Effector CD4-positive, alpha-beta T cell (primary cell): ENCODE measurements at regions not wholly inside any gene's neighbourhood (a gene's known extent, or its start where the extent isn't known, plus 50 kb on each side); places are given as distances from the start of the nearest gene placed in this dataset.
"Not testable (repeated sequence)": the region's sequence is repeated elsewhere in the genome, so short reads cannot be mapped to it uniquely, and the experiment has no call there.

Experiments used
- DNase-seq: peaks from one replicate; pipeline ENCODE4 v3.0.0-alpha.2; 2020

- DNase-seq: not testable (repeated sequence)
Measured at GRCh38 chr2:111596808-111597705, 286.9 kb downstream of the ANAPC1 start.

DNA sequence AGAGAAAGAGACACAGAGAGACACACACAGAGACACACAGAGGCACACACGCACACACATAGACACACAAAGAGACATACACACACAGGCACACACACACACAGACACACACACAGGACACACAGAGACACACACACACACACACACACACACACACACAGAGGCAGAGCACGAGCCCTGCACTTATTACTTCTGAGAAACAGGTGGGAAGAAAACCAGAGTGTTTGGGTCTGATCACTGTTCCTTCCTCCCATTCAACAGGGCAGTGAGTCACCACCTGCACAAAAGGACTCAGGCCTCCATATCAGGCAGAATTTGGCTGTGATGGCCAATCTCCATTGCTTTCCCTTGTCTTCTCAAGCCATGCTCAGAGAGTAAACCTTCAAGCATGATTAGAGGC lies 285.0 kb downstream of the ANAPC1 start:
- DNase-seq: not testable (repeated sequence)

- DNase-seq: not testable (repeated sequence)
Measured at GRCh38 chr2:111602259-111602658, 281.7 kb downstream of the ANAPC1 start.

DNA sequence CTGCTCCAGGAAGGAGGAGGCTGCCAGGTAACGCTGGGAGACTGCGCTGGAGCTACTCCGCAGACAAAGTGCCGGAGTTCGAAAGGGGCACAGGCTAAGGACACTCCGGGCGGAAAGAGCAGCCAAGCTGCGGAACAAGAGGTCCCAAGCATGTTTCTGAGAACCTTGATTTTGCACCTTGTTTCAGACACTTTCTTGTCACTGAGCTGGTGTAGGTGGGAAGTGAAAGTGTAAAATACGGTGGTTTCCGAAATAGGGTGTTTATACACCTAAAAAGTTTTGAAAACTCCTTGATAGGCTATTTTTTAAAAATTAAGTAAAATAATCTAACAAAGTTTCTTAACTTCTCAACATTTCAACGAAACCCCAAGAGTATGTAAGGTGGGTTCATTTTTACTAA lies 278.2 kb downstream of the ANAPC1 start:
- not testable (repeated sequence) for DNase-seq

GRCh38 chr2:111606632-111607031 lies 277.4 kb downstream of the ANAPC1 start:
- not testable (repeated sequence) for DNase-seq

- DNase-seq: not testable (repeated sequence)
Measured at GRCh38 chr2:111609146-111609844, 274.7 kb downstream of the ANAPC1 start.

- DNase-seq: not testable (repeated sequence)
Measured at GRCh38 chr2:111610035-111610434, 274.0 kb downstream of the ANAPC1 start.

GRCh38 chr2:111616651-111617218 lies 267.3 kb downstream of the ANAPC1 start:
- no peak for DNase-seq

GRCh38 chr2:111617299-111618225 lies 266.4 kb downstream of the ANAPC1 start:
- no peak for DNase-seq

DNA sequence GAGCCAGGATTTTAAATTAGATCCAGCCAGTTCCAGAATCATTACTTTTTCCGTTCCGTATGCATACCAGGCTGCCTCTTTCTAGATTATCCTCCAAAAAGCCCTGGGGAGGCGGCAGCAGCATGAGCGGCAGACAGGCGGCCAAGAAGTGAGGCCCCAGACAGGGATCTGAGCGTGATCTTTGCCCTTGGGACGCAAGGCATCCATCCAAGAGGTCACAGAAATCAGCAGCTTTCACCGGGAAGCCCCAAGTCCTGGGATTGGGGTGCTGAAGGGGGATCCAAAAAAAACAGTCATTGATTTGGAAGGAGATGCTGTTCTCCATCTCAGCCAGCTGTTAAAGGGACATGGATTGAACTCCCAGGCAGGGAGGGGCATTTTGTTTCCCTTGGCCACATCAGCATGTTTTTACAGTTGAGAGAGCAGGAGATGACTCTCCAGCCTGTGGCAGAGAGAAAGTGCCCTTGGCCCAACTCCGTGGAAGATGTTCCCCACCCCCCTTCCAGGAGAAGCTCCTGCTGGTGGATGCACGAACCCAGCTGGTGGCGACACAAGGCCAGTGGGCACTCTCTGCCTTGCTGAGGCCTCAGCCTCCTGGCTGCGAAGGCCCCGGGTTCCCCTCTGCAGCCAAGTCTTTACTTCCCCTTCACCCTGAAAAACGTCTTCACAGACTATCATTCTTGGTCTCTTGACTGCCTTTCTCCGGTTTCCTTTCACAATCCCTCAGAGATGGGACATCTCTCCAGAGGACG lies 265.6 kb downstream of the ANAPC1 start:
- no peak for DNase-seq

DNA sequence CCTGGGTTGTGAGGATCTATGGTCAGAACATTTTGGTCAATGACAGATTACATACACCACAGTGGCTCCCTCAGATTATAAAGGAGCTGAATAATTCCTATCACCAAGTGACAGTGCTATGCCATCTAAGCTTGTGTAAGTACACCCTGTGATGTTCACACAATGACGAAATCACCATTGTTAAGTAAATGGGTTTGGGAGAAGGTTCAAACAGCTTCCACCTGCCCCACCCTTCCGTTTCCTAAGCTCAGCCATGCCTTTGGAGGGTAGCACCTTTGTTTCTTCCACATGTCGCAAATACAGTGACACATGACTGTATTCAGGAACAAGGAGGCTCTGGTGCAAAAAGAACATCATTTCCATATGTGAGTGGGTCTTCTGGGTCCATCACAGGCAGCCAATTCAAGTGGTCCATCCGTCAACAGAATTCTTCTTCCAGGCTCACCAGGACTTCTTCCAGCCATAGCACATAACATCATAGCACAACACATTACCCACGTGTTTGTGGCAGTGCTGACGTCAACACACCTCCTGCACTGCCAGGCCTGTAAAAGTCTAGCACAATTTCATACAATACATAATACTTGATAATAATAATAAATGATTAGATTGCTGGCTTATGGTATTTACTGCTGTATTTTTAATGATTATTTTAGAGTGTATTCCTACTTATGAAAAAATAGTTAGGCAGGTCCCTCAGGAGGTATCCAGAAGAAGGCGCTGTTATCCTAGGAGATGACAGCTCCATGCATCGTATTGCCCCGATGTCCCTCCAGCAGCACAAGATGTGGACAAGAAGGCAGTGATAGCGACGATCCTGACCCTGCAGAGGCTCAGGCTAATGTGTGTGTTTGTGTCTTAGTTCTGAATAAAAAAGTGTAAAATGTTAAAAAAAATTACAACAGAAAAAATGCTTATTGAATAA lies 264.8 kb downstream of the ANAPC1 start:
- no peak for DNase-seq

DNA sequence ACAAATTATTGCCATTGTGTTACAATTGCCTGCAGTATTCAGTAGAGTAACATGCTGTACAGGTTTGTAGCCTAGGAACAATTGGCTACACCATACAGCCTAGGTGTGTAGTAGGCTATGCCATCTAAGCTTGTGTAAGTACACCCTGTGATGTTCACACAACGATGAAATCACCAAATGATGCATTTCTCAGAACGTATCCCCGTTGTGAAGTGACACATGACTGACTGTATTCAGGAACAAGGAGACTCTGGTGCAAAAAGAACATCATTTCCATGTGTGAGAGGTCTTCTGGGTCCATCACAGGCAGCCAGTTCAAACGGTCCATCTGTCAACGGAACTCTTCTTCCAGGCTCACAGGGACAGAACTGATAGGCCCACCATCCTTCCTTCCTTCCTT lies 263.7 kb downstream of the ANAPC1 start:
- no peak for DNase-seq

GRCh38 chr2:111622859-111623258 lies 261.1 kb downstream of the ANAPC1 start:
- DNase-seq: no peak

DNA sequence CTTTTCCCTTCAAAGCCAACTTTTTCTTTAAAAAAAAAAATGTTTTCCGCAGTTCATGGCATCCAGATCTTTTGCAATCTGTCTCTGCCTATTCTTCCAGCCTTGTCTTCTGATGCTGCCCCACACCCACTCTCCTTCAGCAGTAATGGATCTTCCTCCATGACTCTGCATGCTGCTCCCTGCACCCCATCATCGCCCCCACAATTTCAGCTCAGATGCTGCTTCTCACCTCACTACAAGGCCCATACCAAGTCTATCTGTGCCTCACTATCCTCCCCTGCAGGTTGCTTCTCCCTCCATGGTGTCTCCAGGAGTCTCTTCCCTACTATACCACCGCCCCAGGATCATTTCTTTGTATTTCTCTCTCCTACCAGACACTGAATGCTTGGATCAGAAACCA lies 260.6 kb downstream of the ANAPC1 start:
- no peak for DNase-seq

DNA sequence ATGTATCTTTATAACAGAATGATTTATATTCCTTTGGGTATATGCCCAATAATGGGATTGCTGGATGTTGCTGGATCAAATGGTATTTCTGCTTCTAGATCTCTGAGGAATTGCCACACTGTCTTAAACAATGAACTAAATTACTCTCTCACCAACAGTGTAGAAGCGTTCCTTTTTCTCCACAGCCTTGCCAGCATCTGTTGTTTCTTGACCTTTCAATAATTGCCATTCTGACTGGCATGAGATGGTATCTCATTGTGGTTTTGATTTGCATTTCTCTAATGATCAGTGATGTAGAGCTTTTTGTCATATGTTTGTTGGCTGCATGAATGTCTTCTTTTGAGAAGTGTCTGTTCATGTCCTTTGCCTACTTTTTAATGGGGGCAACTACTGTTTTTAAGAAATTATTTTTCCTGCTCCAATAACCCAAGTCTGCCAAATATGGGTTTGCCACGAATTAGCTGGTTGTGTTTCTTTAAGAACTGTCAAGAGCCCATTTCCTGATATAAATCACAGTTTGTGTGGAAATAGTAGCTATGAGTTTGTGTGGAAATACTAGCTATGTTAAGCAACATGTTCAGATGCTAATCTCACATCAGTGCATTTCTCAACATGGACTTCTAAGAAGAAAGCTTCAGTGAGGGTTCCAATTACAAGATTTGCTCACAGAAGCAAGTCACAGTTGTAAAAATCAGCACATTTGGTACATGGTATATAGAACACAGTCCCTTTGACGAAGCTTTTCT lies 259.4 kb downstream of the ANAPC1 start:
- no peak for DNase-seq

DNA sequence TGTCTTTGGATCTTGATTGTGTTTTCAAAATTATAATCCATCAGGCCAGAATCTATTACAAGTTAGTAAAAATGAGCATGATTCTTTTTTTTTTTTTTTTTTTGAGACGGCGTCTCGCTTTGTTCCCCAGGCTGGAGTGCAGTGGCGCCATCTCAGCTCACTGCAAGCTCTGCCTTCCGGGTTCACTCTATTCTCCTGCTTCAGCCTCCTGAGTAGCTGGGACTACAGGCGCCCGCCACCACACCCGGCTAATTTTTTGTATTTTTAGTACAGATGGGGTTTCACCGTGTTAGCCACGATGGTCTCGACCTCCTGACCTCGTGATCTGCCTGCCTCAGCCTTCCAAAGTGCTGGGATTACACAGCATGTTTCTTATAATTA lies 258.8 kb downstream of the ANAPC1 start:
- not testable (repeated sequence) for DNase-seq

DNA sequence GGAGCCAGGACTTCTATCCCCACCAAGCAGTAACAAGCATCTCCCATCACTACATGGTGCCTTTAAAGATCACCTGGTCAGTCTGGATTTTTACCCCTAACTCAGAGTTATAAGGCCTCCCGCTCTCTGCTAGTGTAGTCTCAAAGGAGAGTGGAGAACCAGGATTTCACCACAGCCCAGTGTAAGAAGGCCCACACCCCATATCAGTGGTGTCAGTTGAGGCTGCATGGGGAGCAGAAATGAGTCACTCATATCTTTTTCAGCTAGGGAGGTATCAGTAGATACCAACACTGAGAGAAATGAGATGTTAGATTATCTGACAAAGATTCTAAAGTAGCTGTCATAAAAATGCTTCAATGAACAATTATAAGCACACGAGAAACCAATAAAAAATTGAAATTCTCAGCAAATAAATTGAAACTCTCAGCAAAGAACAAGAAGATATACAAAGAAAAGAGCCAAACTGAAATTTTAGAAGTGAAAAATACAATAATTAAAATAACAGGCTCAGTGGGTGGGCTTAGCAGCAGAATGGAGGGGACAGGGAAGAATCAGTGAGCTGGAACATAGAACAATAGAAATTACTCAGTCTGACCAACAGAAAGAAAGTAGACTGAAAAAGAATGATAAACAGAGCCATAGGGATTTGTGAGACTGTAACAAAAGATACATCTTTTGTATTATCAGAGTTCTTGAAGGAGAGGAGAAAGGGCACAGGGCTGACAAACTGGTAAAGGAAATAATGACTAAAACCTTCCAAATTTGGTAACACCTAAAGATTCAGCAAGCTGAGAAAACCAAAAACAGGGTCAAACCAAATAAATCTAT lies 257.7 kb downstream of the ANAPC1 start:
- no peak for DNase-seq

DNA sequence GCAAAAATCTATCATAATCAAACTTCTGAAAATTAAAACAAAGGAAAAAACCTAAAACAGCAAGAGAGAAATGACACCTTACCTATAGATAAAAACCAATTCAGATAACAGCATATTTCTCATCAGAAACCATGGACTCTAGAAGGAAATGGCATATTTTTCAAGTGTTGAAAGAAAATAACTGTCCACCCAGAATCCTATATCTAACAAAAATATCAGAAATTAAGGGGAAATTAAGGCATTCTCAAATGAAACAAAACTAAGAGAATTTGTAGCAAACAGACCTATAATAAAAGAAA lies 257.2 kb downstream of the ANAPC1 start:
- DNase-seq: no peak

GRCh38 chr2:111627256-111627655 lies 256.7 kb downstream of the ANAPC1 start:
- DNase-seq: no peak
